WTC11 (cell line): ENCODE measurements at regions not wholly inside any gene's neighbourhood (a gene's known extent, or its start where the extent isn't known, plus 50 kb on each side); places are given as distances from the start of the nearest gene placed in this dataset.

Experiments used
- ELF4 ChIP-seq: sonication (generic); formaldehyde crosslinking; IDR thresholded peaks from 2 replicates; pipeline ENCODE4 v1.8.1; 2022; ENCODE audit warnings: low read depth, mild to moderate bottlenecking, moderate library complexity, missing genetic modification reagents
- ZNF121 ChIP-seq: sonication (generic); formaldehyde crosslinking; IDR thresholded peaks from 2 replicates; pipeline ENCODE4 v1.8.0; 2023; ENCODE audit warnings: missing genetic modification reagents
- ZNF416 ChIP-seq: fragments of 250-450 bp; sonication (Bioruptor Pico); IDR thresholded peaks from 2 replicates; pipeline ENCODE4 v1.9.0; 2021; ENCODE audit warnings: mild to moderate bottlenecking, inconsistent platforms
- TF ChIP-seq, protein P1 (sequence below): fragments of 200-600 bp; IDR thresholded peaks from 2 replicates; pipeline ENCODE4 v1.8.0; 2022; ENCODE audit warnings: antibody characterized with exemption

DNA sequence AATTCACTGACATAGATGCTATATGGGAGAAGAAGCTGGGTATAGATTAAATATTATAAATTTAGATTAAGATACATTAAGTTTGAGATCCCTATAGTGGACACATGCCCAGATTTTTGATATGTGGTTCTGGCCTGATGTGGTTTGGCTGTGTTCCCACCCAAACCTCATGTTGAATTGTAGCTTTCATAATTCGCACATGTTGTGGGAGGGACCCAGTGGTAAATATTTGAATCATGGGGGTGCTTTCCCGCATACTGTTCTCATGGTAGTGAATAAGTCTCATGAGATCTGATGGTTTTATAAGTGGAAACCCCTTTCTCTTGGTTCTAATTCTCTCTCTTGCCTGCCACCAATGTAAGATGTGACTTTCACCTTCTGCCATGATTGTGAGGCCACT is 189.4 kb upstream of the CD96 start:
- TF ChIP-seq ZNF121 (CRISPR knock-in tag) (no peak), ELF4 (CRISPR knock-in tag) (no peak), ZNF416 (CRISPR knock-in tag) (no peak)
- TF ChIP-seq, protein P1, sequence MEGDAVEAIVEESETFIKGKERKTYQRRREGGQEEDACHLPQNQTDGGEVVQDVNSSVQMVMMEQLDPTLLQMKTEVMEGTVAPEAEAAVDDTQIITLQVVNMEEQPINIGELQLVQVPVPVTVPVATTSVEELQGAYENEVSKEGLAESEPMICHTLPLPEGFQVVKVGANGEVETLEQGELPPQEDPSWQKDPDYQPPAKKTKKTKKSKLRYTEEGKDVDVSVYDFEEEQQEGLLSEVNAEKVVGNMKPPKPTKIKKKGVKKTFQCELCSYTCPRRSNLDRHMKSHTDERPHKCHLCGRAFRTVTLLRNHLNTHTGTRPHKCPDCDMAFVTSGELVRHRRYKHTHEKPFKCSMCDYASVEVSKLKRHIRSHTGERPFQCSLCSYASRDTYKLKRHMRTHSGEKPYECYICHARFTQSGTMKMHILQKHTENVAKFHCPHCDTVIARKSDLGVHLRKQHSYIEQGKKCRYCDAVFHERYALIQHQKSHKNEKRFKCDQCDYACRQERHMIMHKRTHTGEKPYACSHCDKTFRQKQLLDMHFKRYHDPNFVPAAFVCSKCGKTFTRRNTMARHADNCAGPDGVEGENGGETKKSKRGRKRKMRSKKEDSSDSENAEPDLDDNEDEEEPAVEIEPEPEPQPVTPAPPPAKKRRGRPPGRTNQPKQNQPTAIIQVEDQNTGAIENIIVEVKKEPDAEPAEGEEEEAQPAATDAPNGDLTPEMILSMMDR = no peak
